Ecto neural progenitor cell (in vitro differentiated cells): ENCODE measurements at regions not wholly inside any gene's neighbourhood (a gene's known extent, or its start where the extent isn't known, plus 50 kb on each side); places are given as distances from the start of the nearest gene placed in this dataset.
A peak's percentile ranks its signal among the peaks of the same experiment; 100 is the strongest.

Experiments
- DNase-seq: peaks from one replicate; pipeline ENCODE4 v3.0.0-alpha.2; 2018; ENCODE audit warnings: low spot score

DNA sequence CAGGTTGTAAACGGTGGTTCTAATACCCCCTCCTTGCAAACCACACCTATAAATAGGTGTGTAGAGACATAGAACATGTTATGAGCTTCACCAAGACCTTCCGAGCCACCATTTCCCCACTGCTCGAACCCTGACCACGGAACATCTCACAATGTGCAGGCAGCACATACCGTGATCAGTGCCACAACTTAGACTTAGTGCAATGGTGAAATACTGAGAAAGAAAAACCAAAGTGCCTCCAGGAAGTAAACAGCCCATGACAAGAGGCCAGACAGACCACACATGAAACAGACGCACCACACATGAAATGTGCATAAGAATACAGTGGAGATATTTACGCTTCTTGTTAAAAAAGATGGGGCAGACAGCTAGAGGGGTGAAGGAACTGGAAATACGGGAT is 166.9 kb upstream of the CCND2 start:
- no peak for DNase-seq

GRCh38 chr12:4104722-4105244 is 168.8 kb upstream of the CCND2 start:
- DNase-seq = no peak

DNA sequence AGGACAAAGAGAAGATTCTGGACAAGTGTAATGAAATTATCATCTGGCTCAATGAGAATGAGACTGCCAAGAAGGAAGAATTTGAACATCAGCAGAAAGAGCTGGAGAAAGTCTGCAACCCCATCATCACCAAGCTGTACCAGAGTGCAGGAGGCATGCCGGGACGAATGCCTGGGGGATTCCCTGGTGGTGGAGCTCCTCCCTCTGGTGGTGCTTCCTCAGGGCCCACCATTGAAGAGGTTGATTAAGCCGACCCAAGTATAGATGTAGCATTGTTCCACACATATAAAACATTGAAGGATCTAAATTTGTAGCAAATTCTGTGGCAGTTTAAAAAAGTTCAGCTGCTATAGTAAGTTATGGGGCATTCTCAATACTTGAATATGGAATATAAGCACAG is 174.3 kb upstream of the CCND2 start:
- DNase-seq = no peak

DNA sequence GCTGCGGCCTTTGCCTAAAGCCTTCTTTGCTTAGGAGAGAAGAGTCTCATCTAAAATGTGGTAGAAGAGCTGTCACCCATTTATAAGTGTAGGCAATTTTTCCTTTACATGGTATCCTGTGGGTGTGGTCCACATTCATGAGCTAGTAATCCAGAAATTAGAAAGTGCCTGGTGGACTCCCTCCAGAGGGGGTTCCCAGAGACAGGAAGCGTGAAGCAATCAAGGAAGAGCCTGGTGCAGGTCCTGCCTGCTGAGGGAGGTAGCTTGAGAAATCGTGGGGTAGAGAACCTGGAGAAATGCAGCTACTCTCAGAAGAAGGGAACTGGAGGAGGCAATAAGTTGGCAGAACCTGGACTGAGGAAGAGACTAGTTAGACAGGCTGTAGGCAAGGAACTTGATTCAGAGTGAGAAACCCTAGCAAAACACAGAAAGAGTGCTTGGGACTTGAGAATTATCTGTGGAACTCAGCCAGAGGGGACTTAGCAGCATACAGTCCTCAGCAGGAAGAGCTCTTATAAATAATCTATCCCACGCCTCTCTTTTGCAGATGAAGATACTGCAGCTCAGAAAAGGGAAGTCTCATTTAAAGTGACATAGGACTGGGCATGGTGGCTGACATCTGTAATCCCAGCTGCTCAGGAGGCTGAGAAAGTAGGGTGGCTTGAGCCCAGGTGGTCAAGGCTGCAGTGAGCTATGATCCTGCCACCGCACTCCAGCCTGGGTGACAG is 182.4 kb upstream of the CCND2 start:
- no peak for DNase-seq

GRCh38 chr12:4089956-4090355 is 183.6 kb upstream of the CCND2 start:
- no peak for DNase-seq

DNA sequence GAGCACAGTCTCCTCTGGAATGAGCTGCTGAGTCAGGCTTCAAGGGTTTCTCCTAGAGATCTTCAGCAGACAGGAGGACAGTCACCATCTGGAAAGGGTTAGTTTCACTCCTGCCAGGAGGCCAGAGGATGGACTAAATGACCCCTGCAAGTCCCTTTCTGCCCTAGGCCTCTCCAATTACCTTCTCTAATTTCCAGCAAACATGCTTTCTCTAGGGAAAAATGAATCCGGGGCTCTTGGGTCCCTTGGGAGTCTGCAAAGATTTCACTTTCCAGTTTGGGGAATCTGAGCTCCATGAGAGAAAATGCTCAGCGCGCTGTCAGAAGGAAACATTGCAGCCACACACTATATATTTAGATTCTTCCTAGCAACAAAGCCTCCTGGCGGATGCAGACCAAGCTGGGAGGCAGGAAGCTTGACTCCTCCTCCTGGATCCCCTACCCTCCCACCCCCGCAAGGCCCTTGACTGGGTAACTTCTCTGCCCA is 184.4 kb upstream of the CCND2 start:
- peak; percentile 50 for DNase-seq

DNA sequence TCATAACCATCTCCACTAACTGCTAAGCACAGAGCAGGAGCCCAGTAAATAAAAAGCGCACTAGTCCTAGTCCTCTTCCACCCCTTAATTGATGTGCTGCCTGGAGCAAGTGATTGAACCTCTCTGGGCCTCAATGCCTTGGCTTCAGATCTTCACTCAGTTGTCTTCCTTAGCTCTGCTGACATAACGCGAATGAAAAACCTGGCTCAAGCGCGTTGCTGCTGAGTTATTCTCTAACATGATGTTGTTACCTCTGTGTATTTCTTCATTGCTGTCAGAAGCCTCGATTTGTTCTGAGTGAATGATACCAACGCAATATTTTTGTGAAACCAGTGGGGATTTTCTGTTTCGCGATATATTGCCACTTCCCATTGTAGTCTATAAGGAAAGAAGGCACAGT is 185.1 kb upstream of the CCND2 start:
- DNase-seq = no peak

GRCh38 chr12:4086481-4086880 is 187.1 kb upstream of the CCND2 start:
- DNase-seq = no peak

- no peak for DNase-seq
Observed at GRCh38 chr12:4084573-4084972, 189.0 kb upstream of the CCND2 start.

GRCh38 chr12:4082809-4083403 is 190.7 kb upstream of the CCND2 start:
- DNase-seq = no peak

- DNase-seq = no peak
Observed at GRCh38 chr12:4080213-4080612, 193.3 kb upstream of the CCND2 start.

- no peak for DNase-seq
Observed at GRCh38 chr12:4074129-4074528, 199.4 kb upstream of the CCND2 start.

- no peak for DNase-seq
Observed at GRCh38 chr12:4069670-4070010, 196.4 kb upstream of the PARP11 start.

- no peak for DNase-seq
Observed at GRCh38 chr12:4068981-4069669, 195.9 kb upstream of the PARP11 start.

DNA sequence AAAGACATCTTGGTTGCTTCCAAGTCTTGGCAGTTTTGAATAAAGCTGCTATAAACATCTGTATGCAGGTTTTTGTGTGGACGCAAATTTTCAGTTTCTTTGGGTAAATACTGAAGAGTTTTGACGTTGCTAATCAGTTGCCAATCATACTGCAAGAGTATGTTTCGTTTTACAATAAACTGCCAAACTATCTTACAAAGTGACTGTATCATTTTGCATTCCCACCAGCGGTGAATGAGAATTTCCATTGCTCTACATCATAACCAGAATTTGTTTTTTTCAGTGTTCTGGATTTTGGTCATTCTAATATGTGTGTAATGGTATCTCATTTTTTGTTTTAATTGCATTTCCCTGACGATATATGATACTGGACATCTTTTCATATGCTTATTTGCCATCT is 190.8 kb upstream of the PARP11 start:
- no peak for DNase-seq

DNA sequence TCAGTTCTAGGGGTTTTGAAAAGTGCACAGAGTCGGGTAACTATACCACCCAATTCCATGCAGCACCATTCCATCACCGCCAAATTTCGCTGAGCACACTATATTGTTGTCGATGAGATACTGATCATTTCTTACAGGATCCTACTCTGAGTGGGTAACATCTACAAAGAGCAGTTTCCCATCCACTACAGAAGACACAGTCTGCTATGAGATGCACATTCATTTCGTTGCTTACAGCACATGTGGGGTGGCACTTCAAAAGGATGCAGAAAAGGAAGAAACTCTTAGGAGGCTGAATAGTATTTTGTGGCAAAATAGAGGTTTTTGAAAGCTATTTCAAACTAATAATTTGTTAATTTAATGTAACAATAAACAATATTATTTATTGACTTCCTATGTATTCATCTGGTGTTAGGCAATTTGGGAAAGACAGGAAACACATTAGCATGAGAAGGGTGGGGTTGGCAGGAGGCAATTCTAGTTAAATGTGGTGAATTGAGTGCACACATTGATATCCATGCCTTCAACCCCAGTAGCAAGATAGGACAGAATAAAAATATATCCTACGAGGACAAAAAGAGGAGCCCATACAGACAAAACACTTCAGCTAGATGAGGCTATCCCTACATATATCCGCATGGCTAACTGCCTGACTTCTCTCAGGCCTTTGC is 186.8 kb upstream of the PARP11 start:
- no peak for DNase-seq

DNA sequence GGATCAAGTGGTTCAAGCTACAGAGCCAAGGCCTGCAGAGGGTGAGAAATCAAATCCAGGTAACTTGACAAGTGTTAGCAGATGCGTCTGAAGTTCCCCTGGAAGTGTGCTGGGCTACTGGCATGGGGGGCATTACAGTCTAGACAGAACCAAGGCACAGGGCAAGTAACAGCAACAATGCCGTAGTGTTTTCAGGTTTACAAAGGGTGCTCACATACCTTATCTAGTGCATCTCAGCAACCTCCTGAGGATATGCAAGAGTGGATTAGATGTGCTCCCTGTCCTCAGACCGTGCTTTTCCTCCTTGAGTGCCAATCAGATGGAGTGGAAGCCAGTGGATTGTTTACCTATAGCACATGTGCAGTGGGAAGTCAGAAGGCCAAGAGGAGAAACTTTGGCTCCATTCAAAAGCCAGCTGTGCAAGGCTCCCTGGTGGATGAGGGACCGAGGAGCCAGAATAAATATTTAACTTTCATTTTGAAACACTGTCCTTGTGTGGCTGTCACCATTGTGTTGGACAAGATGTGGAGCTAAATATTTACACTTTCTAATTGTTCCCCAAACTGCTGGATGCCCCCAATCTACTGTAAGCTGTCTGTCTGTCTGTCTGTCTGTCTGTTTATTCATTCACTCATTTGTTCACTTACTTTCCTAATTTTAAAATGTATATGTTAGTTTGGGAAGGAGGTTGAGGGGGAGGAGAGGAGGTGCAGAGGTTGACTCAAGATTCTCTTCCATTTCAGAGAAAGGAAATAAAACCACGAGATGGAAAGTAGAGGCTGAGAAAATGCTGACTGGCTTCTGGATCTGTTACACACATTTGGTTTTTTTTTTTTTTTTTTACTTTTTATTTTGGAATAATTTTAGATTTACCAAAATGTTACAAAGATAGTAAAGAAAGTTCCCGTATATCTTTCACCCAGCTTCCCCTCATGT is 184.0 kb upstream of the PARP11 start:
- DNase-seq = no peak

- DNase-seq = no peak
Observed at GRCh38 chr12:4054630-4055029, 181.4 kb upstream of the PARP11 start.

DNA sequence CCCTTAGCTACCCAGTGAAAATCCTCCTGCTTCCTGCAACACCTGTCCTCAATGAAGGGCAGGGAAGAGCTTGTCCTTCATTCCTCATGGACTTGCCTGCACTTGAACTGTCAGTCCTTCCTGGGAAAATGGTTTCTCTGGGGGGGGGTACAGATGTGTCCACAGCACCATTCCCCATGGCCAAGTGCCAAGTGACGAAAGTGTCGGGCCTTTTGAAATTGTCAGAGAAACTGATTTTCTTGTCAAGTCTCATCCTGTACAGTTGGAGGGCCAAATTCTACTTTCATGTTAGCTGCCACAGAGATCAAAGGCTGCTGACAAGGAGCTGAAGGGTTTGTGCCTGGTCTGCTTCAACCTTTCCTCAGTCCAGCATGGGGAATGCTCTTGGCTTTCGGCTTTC is 179.5 kb upstream of the PARP11 start:
- peak; percentile 32 for DNase-seq

GRCh38 chr12:4051596-4051995 is 178.4 kb upstream of the PARP11 start:
- DNase-seq = peak; percentile 8

DNA sequence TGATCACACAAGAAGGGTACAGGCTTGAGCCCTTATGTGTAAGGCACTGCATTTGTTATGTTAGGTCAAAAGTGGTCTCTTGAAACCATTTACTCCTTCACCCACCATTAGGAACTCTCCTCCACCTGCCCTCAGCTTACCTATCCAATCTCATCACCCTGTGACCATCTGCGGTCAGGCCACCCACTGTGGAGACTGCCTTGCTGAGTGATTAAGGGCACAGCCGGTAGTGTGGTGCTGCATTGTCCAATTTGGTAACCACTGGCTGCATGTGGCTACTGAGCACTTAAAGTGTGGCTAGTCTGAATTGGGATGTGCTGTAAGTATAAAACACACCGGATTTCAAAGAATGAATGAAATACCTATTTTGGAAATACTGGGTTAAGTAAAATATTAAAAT is 177.1 kb upstream of the PARP11 start:
- peak; percentile 42 for DNase-seq
